Small intestine (tissue), 7 donors: ENCODE measurements at regions not wholly inside any gene's neighbourhood (a gene's known extent, or its start where the extent isn't known, plus 50 kb on each side); places are given as distances from the start of the nearest gene placed in this dataset.
A peak's percentile ranks its signal among the peaks of the same experiment; 100 is the strongest.
"Not testable (repeated sequence)": the region's sequence is repeated elsewhere in the genome, so short reads cannot be mapped to it uniquely, and the experiment has no call there.

ENCODE experiments used
- DNase-seq, 2 donors: peaks; one replicate each; pipeline versions ENCODE4 v3.0.0 to v3.0.0-alpha.2; 2013
- FAIRE-seq: peaks from 2 replicates; lab custom pipeline; 2012; peaks lifted over from hg19 to GRCh38; lab: Jason Lieb, UNC
- H3K27ac ChIP-seq, 3 donors: one replicate each; pipeline ENCODE4 v1.5.1; 2013; ENCODE audit warnings: low read length in 2 of 3, mild to moderate bottlenecking in 2 of 3, control low read depth in 1 of 3, inconsistent platforms in 1 of 3, low read depth in 1 of 3, moderate library complexity in 1 of 3
- H3K27me3 ChIP-seq, 3 donors: one replicate each; pipeline ENCODE4 v1.6.1; 2013; ENCODE audit warnings: low read length in 3 of 3, inconsistent platforms in 1 of 3; ENCODE audit not compliant: control insufficient read depth in 3 of 3, insufficient read depth in 3 of 3
- H3K36me3 ChIP-seq, 3 donors: one replicate each; pipeline ENCODE4 v1.6.1; 2013; ENCODE audit warnings: low read length in 3 of 3, inconsistent platforms in 1 of 3, low read depth in 1 of 3, mild to moderate bottlenecking in 1 of 3, moderate library complexity in 1 of 3; ENCODE audit not compliant: control insufficient read depth in 3 of 3, insufficient read depth in 2 of 3
- H3K4me1 ChIP-seq, 3 donors: one replicate each; pipeline ENCODE4 v1.6.1; 2013; ENCODE audit warnings: low read length in 2 of 3, inconsistent platforms in 1 of 3, low read depth in 1 of 3, mild to moderate bottlenecking in 1 of 3, moderate library complexity in 1 of 3; ENCODE audit not compliant: control insufficient read depth in 3 of 3, insufficient read depth in 2 of 3
- H3K4me3 ChIP-seq, 3 donors: one replicate each; pipeline ENCODE4 v1.5.1; 2013; ENCODE audit warnings: low read length in 3 of 3, control low read depth in 1 of 3, inconsistent platforms in 1 of 3, low read depth in 1 of 3, mild to moderate bottlenecking in 1 of 3, moderate library complexity in 1 of 3
- H3K9me3 ChIP-seq, 2 donors: one replicate each; pipeline ENCODE4 v1.6.1; 2013; ENCODE audit warnings: low read depth in 1 of 2, low read length in 1 of 2; ENCODE audit not compliant: control insufficient read depth in 2 of 2, insufficient read depth in 1 of 2
- WGBS, 3 donors: extraction: QIAGEN DNeasy Blood & Tissue Kit; methylation state at CpG; one replicate each; pipeline ENCODE4 v1.1.7; 2013; 5-methylcytosine and 5-hydroxymethylcytosine counted together
- donor health status: healthy with polysubstance abuse.
- donor health status: control.
- donor health status: control.
- donor health status: Bipolar disorder and iron deficiency.
- donor health status: healthy.

GRCh38 chr14:71397371-71397770 lies 490.1 kb downstream of the PCNX1 start:
- H3K27me3 ChIP-seq, result no peaks in the 10 kb centered on the region
- no peak overlapping the region for H3K4me3 ChIP-seq
- H3K36me3 ChIP-seq, result no peaks in the 10 kb centered on the region
- H3K9me3 ChIP-seq, result no peaks in the 10 kb centered on the region
- no peak for DNase-seq
- no peak overlapping the region for H3K27ac ChIP-seq
- H3K4me1 ChIP-seq, result no peaks in the 10 kb centered on the region
- no peak for FAIRE-seq

- Histone ChIP-seq H3K4me3 (no peak overlapping the region), H3K4me1 (no peaks in the 10 kb centered on the region), H3K9me3 (no peaks in the 10 kb centered on the region), H3K36me3 (no peaks in the 10 kb centered on the region), H3K27me3 (no peaks in the 10 kb centered on the region), H3K27ac (peak overlapping the region in 1 of 3 donors; percentile 29)
- FAIRE-seq (no peak), DNase-seq (no peak)
- WGBS, 3 donors, result 85 to 91% (median 89%) methylated on average over 3 of the region's 3 CpGs
Measured at GRCh38 chr14:71398450-71398849, 491.2 kb downstream of the PCNX1 start.

GRCh38 chr14:71399057-71399487 lies 491.8 kb downstream of the PCNX1 start:
- no peak for FAIRE-seq
- H3K36me3 ChIP-seq, result peaks cover 0 to under 1% (median 0%) of the 10 kb centered on the region in 3 donors
- no peaks in the 10 kb centered on the region for H3K27me3 ChIP-seq
- H3K4me1 ChIP-seq, result no peaks in the 10 kb centered on the region
- no peaks in the 10 kb centered on the region for H3K9me3 ChIP-seq
- peak overlapping the region in 2 of 3 donors; percentile 3 to 92 for H3K27ac ChIP-seq
- WGBS, 3 donors, result 49 to 81% (median 80%) methylated on average over 3 of the region's 3 CpGs
- peak in 1 of 2 donors; percentile 4 for DNase-seq
- H3K4me3 ChIP-seq, result no peak overlapping the region

- H3K27me3 ChIP-seq, result no peaks in the 10 kb centered on the region
- WGBS, 3 donors, result 59 to 80% (median 67%) methylated on average over 3 of the region's 3 CpGs
- H3K27ac ChIP-seq, result no peak overlapping the region
- H3K4me3 ChIP-seq, result no peak overlapping the region
- H3K9me3 ChIP-seq, result peaks cover 0 to 7% of the 10 kb centered on the region in 2 donors
- DNase-seq, result no peak
- FAIRE-seq, result no peak
- H3K4me1 ChIP-seq, result no peaks in the 10 kb centered on the region
- peaks cover 0 to 3% (median 0%) of the 10 kb centered on the region in 3 donors for H3K36me3 ChIP-seq
Measured at GRCh38 chr14:71400871-71401321, 493.6 kb downstream of the PCNX1 start.

GRCh38 chr14:71402415-71402814 lies 495.2 kb downstream of the PCNX1 start:
- H3K4me3 ChIP-seq, H3K27ac ChIP-seq, H3K4me1 ChIP-seq, H3K36me3 ChIP-seq, FAIRE-seq, DNase-seq, H3K9me3 ChIP-seq, H3K27me3 ChIP-seq: not testable (repeated sequence)
- 95 to 100% (median 97%) methylated on average over 3 of the region's 3 CpGs for WGBS, 3 donors

- peaks cover 0 to 7% of the 10 kb centered on the region in 2 donors for H3K9me3 ChIP-seq
- DNase-seq (peak; percentile 31 to 41), FAIRE-seq (no peak)
- no peaks in the 10 kb centered on the region for H3K4me1 ChIP-seq
- H3K27me3 ChIP-seq, result no peaks in the 10 kb centered on the region
- no peak overlapping the region for H3K27ac ChIP-seq
- H3K36me3 ChIP-seq, result peaks cover 0 to 3% (median 0%) of the 10 kb centered on the region in 3 donors
- no peak overlapping the region for H3K4me3 ChIP-seq
Measured at GRCh38 chr14:71403656-71404055, 496.4 kb downstream of the PCNX1 start.

- FAIRE-seq, result no peak
- 94 to 97% (median 97%) methylated on average over 4 of the region's 4 CpGs for WGBS, 3 donors
- Histone ChIP-seq H3K27ac (no peak overlapping the region), H3K27me3 (no peaks in the 10 kb centered on the region), H3K9me3 (peaks cover 0 to 7% of the 10 kb centered on the region in 2 donors), H3K4me1 (no peaks in the 10 kb centered on the region), H3K36me3 (peaks cover 0 to 3% (median 0%) of the 10 kb centered on the region in 3 donors), H3K4me3 (no peak overlapping the region)
- no peak for DNase-seq
Measured at GRCh38 chr14:71405676-71406075, 498.4 kb downstream of the PCNX1 start.

- no peaks in the 10 kb centered on the region for H3K4me1 ChIP-seq
- 88 to 95% (median 89%) methylated on average over 7 of the region's 7 CpGs for WGBS, 3 donors
- peaks cover 0 to 3% (median 0%) of the 10 kb centered on the region in 3 donors for H3K36me3 ChIP-seq
- no peak overlapping the region for H3K27ac ChIP-seq
- no peak overlapping the region for H3K4me3 ChIP-seq
- H3K9me3 ChIP-seq, result peaks cover 0 to 7% of the 10 kb centered on the region in 2 donors
- H3K27me3 ChIP-seq, result no peaks in the 10 kb centered on the region
- DNase-seq, result no peak
- no peak for FAIRE-seq
Measured at GRCh38 chr14:71408362-71409030, 501.2 kb downstream of the PCNX1 start.
